Naive B cell (primary cell): ENCODE measurements at regions not wholly inside any gene's neighbourhood (a gene's known extent, or its start where the extent isn't known, plus 50 kb on each side); places are given as distances from the start of the nearest gene placed in this dataset.
"Not testable (repeated sequence)": the region's sequence is repeated elsewhere in the genome, so short reads cannot be mapped to it uniquely, and the experiment has no call there.

Source experiments
- ATAC-seq, 2 donors: fragments of 150-1000 bp; cut with Tn5 transposase; 2 replicates each; pipeline ENCODE4 v1.10.0; 2021; ENCODE audit warnings: low read depth in 2 of 2, mild to moderate bottlenecking in 2 of 2, moderate library complexity in 2 of 2
- DNase-seq: peaks from one replicate; pipeline ENCODE4 v3.0.0; 2022
- H3K27ac Mint-ChIP-seq, 6 donors: one replicate each; pipeline ENCODE4 v1.8.0; 2020 to 2022; ENCODE audit warnings: mild to moderate bottlenecking in 6 of 6, mixed read lengths in 6 of 6, moderate library complexity in 5 of 6, inconsistent platforms in 2 of 6
- H3K27me3 Mint-ChIP-seq, 3 donors: one replicate each; pipeline ENCODE4 v1.8.0; 2021 to 2022; ENCODE audit warnings: mixed read lengths in 3 of 3, mild to moderate bottlenecking in 1 of 3
- H3K36me3 Mint-ChIP-seq, 2 donors: one replicate each; pipeline ENCODE4 v1.8.0; 2020 to 2022; ENCODE audit warnings: mixed read lengths in 2 of 2, inconsistent platforms in 1 of 2, mild to moderate bottlenecking in 1 of 2
- H3K4me1 Mint-ChIP-seq, 3 donors: one replicate each; pipeline ENCODE4 v1.8.0; 2020 to 2022; ENCODE audit warnings: mixed read lengths in 3 of 3, inconsistent platforms in 1 of 3, mild to moderate bottlenecking in 1 of 3, moderate library complexity in 1 of 3
- H3K4me3 Mint-ChIP-seq, 8 donors: one replicate each; pipeline ENCODE4 v1.8.0; 2020 to 2022; ENCODE audit warnings: mild to moderate bottlenecking in 8 of 8, mixed read lengths in 8 of 8, moderate library complexity in 8 of 8, inconsistent platforms in 2 of 8
- H3K9me3 Mint-ChIP-seq, 7 donors: one replicate each; pipeline ENCODE4 v1.8.0; 2020 to 2022; ENCODE audit warnings: mixed read lengths in 7 of 7, mild to moderate bottlenecking in 5 of 7, inconsistent platforms in 2 of 7, moderate library complexity in 1 of 7

DNA sequence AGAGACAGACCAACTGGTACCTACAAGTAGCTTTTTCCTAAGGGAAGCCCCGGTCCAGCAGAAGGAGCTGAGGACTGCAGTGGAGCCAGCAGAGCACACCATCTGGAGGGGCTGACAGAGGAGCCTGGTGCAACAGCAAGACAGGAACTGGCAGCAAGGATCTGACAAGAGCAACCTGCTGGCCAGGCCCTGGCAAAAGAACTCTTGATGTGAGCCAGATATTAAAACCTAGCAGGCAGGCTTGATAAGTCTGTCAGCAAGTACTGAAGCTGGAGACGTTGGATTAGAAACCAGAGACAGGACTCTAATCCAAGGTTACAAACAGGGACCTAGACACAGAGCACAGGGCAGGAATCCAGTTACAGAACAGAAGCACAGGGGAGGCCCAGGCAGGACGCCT lies 260.7 kb upstream of the MGAT5 start:
- Mint-ChIP-seq H3K4me1 (no peaks in the 10 kb centered on the region), H3K27me3 (peaks cover 14 to 42% (median 15%) of the 10 kb centered on the region in 3 donors), H3K9me3 (peaks cover 0 to 11% (median 3%) of the 10 kb centered on the region in 7 donors), H3K36me3 (no peaks in the 10 kb centered on the region), H3K27ac (no peak overlapping the region), H3K4me3 (peak overlapping the region in 1 of 8 donors; percentile 30)
- no peak for DNase-seq
- no peak for ATAC-seq

- peaks cover 0 to 12% (median 2%) of the 10 kb centered on the region in 7 donors for H3K9me3 Mint-ChIP-seq
- H3K27me3 Mint-ChIP-seq: peaks cover 4 to 16% (median 9%) of the 10 kb centered on the region in 3 donors
- H3K36me3 Mint-ChIP-seq, DNase-seq, ATAC-seq, H3K4me3 Mint-ChIP-seq, H3K4me1 Mint-ChIP-seq, H3K27ac Mint-ChIP-seq: not testable (repeated sequence)
Observed at GRCh38 chr2:133998726-133999125, 255.1 kb upstream of the MGAT5 start.

DNA sequence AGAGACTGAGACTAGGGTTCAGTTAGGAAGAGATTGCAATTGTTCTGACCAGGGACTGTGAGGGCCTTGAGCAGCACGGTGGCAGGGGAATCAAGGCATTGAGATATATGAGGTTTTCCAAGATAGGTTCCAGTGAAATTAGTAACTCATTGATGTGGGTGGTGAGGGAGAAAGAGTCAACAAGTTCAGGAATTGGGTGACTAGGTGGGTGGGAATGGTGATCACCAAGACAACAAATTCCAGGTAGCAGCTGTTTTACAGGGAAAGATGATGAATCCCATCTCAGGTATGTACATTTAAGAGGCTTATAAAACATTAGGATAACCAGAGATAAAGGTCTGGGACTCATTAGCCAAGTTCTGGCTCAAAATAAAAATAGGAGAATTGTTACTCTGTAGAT lies 251.5 kb upstream of the MGAT5 start:
- Mint-ChIP-seq H3K9me3 (peaks cover 0 to 8% (median 2%) of the 10 kb centered on the region in 7 donors), H3K36me3 (no peaks in the 10 kb centered on the region), H3K27me3 (peaks cover 4 to 25% (median 9%) of the 10 kb centered on the region in 3 donors), H3K4me1 (no peaks in the 10 kb centered on the region), H3K27ac (peak overlapping the region in 1 of 6 donors; percentile 8), H3K4me3 (no peak overlapping the region)
- ATAC-seq (no peak), DNase-seq (no peak)

DNA sequence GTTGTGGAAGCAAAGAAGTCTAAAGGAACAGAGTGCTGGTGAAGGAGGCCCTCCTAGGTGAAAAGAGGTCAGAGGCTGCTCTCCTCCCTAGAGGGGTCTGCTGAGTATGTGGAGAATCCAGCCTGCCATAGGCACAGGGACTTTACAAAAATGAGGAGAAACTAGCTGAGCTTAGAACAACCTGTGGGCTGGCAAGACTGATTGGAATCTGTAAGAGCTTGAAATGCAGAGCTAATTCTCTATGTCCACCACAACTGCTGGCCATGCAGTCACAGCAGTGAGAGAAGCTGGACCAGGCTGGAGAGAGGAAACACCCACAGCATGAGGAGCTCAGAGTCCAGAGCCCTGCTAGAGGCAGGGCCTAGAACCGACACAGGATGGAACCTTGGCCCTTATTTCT lies 251.0 kb upstream of the MGAT5 start:
- H3K27ac Mint-ChIP-seq: no peak overlapping the region
- no peaks in the 10 kb centered on the region for H3K4me1 Mint-ChIP-seq
- DNase-seq (no peak), ATAC-seq (no peak)
- peaks cover 4 to 25% (median 9%) of the 10 kb centered on the region in 3 donors for H3K27me3 Mint-ChIP-seq
- peaks cover 0 to 5% (median 1%) of the 10 kb centered on the region in 7 donors for H3K9me3 Mint-ChIP-seq
- no peak overlapping the region for H3K4me3 Mint-ChIP-seq
- H3K36me3 Mint-ChIP-seq: no peaks in the 10 kb centered on the region

DNA sequence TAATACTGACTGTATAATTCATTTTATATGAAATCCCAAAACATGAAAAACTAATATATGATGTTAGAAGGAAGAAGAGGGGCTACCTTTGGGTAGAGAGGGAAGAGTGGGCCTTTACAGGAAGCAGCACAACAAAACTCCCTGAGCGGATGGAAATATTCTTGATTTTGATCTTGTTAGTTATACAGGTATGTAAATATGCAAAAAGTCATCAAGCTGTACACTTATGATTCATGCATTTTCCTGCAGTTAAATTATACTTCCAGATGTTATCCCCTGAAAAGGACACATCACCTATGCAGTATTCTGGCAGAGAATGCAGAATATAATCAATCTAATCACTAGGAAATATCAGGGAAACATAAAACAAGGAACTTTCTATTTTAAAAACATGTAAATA lies 249.4 kb upstream of the MGAT5 start:
- Mint-ChIP-seq H3K27me3 (peaks cover 0 to 17% (median 9%) of the 10 kb centered on the region in 3 donors), H3K36me3 (no peaks in the 10 kb centered on the region), H3K9me3 (peaks cover 0 to 2% (median 0%) of the 10 kb centered on the region in 7 donors), H3K4me1 (no peaks in the 10 kb centered on the region), H3K27ac (peak overlapping the region in 2 of 6 donors; percentile 71 to 73), H3K4me3 (no peak overlapping the region)
- DNase-seq: no peak
- ATAC-seq: no peak

- no peaks in the 10 kb centered on the region for H3K9me3 Mint-ChIP-seq
- no peak for ATAC-seq
- H3K27ac Mint-ChIP-seq: no peak overlapping the region
- no peaks in the 10 kb centered on the region for H3K4me1 Mint-ChIP-seq
- no peak overlapping the region for H3K4me3 Mint-ChIP-seq
- DNase-seq: no peak
- H3K36me3 Mint-ChIP-seq: no peaks in the 10 kb centered on the region
- peaks cover 0 to 9% (median 0%) of the 10 kb centered on the region in 3 donors for H3K27me3 Mint-ChIP-seq
Observed at GRCh38 chr2:134008837-134009236, 245.0 kb upstream of the MGAT5 start.

DNA sequence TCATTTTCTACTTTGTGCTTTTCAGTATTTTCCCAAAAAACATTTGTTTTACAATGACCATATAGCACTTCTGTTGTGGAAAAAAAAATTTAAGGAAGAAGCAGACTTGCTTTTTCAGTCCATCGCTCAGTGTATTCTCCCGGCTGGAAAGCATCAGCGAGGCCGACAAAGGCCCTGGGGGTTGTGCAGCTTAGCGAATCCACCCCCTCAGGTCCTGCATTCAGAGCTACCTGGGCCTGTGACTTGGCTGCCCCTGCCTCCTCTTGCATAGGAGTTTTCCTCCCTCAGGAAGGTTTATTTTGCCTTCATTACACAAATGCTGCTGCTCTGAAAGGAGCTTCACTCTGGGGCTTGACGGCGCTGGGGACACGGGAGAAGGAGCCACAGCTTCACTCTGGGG lies 244.4 kb upstream of the MGAT5 start:
- no peak overlapping the region for H3K27ac Mint-ChIP-seq
- no peak overlapping the region for H3K4me3 Mint-ChIP-seq

GRCh38 chr2:134009906-134010305 lies 244.0 kb upstream of the MGAT5 start:
- H3K4me1 Mint-ChIP-seq, DNase-seq, ATAC-seq, H3K36me3 Mint-ChIP-seq, H3K27ac Mint-ChIP-seq, H3K27me3 Mint-ChIP-seq, H3K9me3 Mint-ChIP-seq, H3K4me3 Mint-ChIP-seq: not testable (repeated sequence)

More for the DNA sequence above, 244.4 kb upstream of the MGAT5 start:
- H3K36me3 Mint-ChIP-seq: no peaks in the 10 kb centered on the region
- peaks cover 0 to 4% (median 0%) of the 10 kb centered on the region in 7 donors for H3K9me3 Mint-ChIP-seq
- ATAC-seq (no peak), DNase-seq (no peak)
- no peaks in the 10 kb centered on the region for H3K4me1 Mint-ChIP-seq
- peaks cover 0 to 9% (median 0%) of the 10 kb centered on the region in 3 donors for H3K27me3 Mint-ChIP-seq

GRCh38 chr2:134011936-134012586 lies 241.8 kb upstream of the MGAT5 start:
- H3K9me3 Mint-ChIP-seq: peaks cover 0 to 4% (median 0%) of the 10 kb centered on the region in 7 donors
- ATAC-seq: no peak

DNA sequence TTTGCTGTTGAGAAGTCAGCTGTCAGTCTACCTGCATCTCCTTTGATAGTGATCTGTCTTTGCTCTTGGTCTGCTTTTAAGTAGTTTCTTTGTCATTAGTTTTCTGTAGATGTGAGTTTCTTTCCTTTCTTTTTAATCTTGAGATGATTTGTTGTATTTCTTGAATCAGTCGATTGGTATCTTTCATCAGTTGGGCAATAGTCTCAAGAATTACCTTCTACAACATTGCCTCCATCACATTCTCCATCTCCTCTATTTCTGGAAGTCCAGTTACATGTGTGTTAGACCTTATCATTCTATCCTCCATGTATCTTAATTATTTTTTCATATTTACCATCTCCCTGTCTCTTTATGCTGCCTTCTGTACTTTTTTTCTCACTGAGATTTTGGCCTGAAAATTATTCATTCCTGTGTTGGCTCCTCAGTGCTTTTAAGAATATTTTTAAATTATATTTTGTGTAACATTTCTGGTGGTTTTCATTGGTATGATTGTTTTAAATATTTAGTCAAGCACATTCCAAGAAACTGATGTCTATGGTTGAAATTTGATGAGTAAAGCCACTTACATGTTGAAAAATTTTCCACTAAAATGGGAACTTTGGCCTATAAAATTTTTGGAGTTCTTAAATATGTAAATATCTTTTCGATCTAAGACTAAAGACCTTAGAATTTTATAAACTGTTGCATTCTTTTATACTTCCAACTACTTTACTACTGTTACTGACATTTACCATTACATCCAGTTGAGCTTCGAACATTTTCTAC lies 239.5 kb upstream of the MGAT5 start:
- Mint-ChIP-seq H3K36me3 (no peaks in the 10 kb centered on the region), H3K9me3 (peaks cover 0 to 4% (median 0%) of the 10 kb centered on the region in 7 donors), H3K4me3 (no peak overlapping the region), H3K27me3 (peaks cover 0 to 5% (median 0%) of the 10 kb centered on the region in 3 donors), H3K27ac (peak overlapping the region in 1 of 6 donors; percentile 54), H3K4me1 (no peaks in the 10 kb centered on the region)
- DNase-seq (no peak), ATAC-seq (no peak)

More at GRCh38 chr2:134011936-134012586, 241.8 kb upstream of the MGAT5 start:
- no peak overlapping the region for H3K4me3 Mint-ChIP-seq
- no peak for DNase-seq
- H3K36me3 Mint-ChIP-seq: no peaks in the 10 kb centered on the region
- no peaks in the 10 kb centered on the region for H3K4me1 Mint-ChIP-seq
- peaks cover 0 to 6% (median 0%) of the 10 kb centered on the region in 3 donors for H3K27me3 Mint-ChIP-seq
- peak overlapping the region in 1 of 6 donors; percentile 52 for H3K27ac Mint-ChIP-seq

DNA sequence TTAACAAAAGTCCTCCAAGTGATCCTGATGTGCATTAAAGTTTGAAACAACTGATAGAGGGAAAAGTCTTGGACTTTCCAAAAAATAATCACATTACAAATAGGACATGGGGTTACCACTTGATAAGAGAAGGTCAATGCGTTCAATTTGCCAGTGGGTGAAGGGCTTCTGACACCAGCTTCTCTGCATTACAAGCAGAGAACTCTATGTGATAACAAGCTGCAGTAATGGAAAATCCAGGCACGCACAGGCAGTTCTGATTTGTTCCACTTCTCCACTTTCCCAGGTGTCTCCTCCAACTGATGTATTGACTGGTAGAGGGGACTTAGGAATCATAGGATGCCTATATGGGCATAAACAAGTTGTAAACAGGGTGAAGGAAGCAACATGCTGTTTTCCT lies 234.0 kb upstream of the MGAT5 start:
- peak overlapping the region in 2 of 6 donors; percentile 13 to 86 for H3K27ac Mint-ChIP-seq
- ATAC-seq (no peak), DNase-seq (no peak)
- H3K4me1 Mint-ChIP-seq: peaks cover 12 to 28% (median 24%) of the 10 kb centered on the region in 3 donors
- H3K4me3 Mint-ChIP-seq: no peak overlapping the region
- H3K9me3 Mint-ChIP-seq: no peaks in the 10 kb centered on the region
- H3K36me3 Mint-ChIP-seq: no peaks in the 10 kb centered on the region
- peaks cover 8 to 15% (median 9%) of the 10 kb centered on the region in 3 donors for H3K27me3 Mint-ChIP-seq

- Mint-ChIP-seq H3K27me3 (peaks cover 10 to 17% (median 13%) of the 10 kb centered on the region in 3 donors), H3K27ac (no peak overlapping the region), H3K9me3 (no peaks in the 10 kb centered on the region), H3K4me1 (peaks cover 12 to 28% (median 24%) of the 10 kb centered on the region in 3 donors), H3K4me3 (no peak overlapping the region), H3K36me3 (no peaks in the 10 kb centered on the region)
- DNase-seq: no peak
- ATAC-seq: no peak
Observed at GRCh38 chr2:134020608-134021007, 233.3 kb upstream of the MGAT5 start.

DNA sequence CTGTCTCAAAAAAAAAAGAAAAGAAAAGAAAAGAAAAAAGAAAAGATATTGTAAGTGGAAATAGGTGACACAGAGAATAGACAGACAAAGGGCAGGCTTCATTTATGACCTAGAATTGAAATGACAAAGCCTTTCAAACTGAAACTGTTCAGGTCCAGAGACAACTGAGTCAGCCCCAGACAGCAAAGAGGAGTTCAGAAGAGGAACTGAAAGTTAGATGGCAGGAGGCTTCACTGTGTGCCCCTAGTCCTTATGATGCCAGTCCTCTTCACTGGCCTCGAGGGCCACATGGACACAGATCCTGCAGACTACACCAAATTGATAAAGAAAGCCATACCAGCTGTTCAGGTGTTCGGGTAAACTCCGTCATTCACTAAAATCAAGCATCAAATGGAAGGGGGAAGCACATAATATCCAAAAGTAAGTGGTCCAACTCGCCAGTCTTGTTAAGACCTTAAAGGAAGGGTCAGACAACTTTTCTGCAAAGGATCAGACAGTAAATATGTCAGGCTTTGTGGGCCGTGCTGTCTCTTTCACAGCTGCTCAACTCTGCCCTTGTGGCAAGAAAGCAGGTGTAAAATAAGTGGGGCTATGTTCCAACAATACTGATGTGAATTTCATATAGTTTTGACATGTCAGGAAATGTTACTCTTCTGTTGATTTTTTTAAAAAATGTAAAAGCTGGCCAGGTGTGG lies 231.9 kb upstream of the MGAT5 start:
- peaks cover 20 to 26% (median 24%) of the 10 kb centered on the region in 3 donors for H3K27me3 Mint-ChIP-seq
- no peaks in the 10 kb centered on the region for H3K36me3 Mint-ChIP-seq
- peak overlapping the region in 2 of 6 donors; percentile 74 to 86 for H3K27ac Mint-ChIP-seq
- ATAC-seq (peak; percentile 78 to 87), DNase-seq (peak; percentile 38)
- no peaks in the 10 kb centered on the region for H3K9me3 Mint-ChIP-seq
- peak overlapping the region in 3 of 8 donors; percentile 33 to 44 (median 37) for H3K4me3 Mint-ChIP-seq
- peaks cover 12 to 28% (median 24%) of the 10 kb centered on the region in 3 donors for H3K4me1 Mint-ChIP-seq
